OCI-M2 (cell line): ENCODE measurements at regions not wholly inside any gene's neighbourhood (a gene's known extent, or its start where the extent isn't known, plus 50 kb on each side); places are given as distances from the start of the nearest gene placed in this dataset.

Source experiments
- DNase-seq: peaks from one replicate; lab custom pipeline; 2025; ENCODE audit not compliant: unreplicated experiment; lab: John Stamatoyannopoulos, UW

DNA sequence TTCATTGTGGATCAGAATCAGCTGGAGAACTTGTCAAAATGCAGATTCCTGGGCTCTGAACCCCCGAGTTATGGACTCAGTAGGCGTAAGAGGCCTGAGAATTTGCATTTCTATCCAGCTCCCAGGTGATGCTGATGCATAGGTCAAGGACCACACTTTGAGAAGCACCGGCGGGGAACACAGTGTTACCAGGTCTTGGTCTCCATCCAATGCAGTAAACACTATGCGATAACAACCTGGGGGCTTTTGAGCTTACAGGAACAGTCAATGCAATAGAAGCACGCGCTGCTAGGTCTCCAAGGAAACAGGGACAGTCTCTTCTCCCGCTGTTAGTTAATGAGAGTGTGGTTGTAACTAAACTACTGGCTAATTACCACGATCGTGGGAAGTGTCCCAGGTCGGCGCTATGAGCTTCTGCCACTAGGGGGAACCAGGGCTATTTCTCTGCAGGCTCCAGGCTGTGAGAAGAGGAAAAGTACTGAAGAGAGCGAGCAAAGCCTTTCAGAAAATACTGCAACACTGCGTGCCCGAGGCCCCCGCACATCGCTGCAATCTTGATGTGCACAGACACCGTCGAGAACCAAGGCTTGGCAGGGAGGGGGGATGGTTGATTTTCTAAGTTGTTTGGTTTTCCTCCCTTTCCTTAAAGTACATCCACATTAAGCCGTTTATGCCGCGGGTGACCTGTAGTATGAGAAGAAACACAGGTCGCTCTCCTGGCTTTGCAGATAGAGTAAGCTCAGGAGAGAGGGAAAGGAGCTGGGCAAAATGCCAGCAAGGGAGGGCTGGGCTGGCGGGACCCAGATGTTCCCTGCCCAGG, 52.0 kb upstream of the KCNA1 start:
- DNase-seq = no peak

DNA sequence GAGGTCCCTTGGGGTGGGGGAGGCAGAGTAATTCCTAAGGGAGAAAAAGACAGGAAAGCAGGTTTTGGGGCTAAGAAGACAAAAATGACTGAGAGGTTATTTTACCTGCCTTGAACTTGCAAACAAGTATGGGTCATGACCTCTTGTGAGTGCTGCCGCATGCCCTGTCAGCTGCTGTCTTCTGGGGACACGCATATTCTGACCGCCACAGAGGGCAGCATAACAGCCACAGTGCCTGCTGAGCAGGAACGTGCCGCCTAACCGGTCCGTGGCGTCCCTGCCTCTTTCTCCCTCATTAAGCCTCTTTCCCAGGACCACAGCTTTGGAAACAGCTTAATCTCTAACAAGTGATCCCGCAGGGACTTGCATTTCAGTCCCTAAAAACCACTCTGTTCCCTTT, 51.3 kb upstream of the KCNA1 start:
- DNase-seq = no peak

DNA sequence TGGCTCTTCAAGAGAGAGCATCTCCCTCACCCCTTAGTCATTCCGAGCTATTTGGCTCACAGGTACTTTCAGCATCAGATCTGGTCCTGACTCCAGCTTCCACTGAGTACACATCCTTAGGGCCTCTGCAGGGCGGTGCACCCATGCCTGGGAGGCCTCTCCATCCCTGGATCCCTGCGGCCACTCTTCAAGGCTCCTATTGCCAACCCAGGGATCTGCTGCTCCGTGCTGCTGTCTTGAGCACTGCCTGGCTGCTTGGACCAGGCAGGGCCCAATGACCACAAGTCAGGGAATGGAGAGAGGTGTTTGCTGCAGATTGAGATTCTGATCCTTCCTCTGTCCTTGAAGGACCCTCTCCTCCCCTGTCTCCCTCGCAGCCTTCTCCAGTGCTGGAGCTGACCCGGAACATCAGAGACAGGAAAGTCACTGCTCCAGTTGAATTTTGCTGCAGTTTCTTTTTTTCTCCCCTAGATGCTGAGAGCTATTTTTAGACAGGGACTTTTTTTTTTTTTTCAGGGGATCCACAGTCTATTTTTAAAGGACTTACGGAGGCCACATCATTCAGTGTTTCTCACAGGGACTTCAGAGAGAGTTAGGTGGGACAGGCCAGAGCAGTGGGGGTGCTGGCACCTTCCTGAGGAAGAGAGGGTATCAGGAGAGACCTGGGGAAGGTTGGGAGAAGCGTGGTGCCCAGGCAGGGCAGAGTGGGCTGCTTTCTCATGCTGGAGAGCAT, 50.1 kb upstream of the KCNA1 start:
- no peak for DNase-seq
